ENCODE measurements at regions not wholly inside any gene's neighbourhood (a gene's known extent, or its start where the extent isn't known, plus 50 kb on each side); places are given as distances from the start of the nearest gene placed in this dataset.

DNA sequence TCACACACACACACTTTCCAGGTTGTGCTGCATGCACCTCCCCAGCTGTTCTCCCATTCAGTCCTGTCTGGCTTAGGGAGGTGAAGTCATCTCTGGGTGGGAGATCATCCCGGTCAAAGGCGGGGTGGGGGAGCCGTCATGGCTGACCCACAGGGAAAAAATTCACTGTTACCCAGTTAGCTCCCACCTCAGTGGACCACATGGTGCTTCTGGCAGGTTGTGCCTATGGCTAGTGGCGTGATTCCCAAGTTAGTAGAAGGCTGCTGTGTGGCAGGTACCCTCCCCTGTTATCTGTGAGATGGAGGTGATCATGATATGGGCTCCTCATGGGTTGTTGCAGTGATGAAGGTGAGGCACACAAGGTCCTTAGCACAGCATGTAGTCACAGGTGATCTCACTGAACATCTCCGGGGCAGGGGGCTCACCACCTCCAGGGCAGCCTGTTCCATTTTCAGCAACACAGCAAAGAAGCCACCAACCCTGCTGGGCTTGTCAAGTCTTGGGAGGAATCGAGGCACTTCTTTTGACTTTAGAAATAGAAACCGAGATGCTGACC, 154.9 kb upstream of the CCND2 start (continued):
- TF ChIP-seq, protein P1, sequence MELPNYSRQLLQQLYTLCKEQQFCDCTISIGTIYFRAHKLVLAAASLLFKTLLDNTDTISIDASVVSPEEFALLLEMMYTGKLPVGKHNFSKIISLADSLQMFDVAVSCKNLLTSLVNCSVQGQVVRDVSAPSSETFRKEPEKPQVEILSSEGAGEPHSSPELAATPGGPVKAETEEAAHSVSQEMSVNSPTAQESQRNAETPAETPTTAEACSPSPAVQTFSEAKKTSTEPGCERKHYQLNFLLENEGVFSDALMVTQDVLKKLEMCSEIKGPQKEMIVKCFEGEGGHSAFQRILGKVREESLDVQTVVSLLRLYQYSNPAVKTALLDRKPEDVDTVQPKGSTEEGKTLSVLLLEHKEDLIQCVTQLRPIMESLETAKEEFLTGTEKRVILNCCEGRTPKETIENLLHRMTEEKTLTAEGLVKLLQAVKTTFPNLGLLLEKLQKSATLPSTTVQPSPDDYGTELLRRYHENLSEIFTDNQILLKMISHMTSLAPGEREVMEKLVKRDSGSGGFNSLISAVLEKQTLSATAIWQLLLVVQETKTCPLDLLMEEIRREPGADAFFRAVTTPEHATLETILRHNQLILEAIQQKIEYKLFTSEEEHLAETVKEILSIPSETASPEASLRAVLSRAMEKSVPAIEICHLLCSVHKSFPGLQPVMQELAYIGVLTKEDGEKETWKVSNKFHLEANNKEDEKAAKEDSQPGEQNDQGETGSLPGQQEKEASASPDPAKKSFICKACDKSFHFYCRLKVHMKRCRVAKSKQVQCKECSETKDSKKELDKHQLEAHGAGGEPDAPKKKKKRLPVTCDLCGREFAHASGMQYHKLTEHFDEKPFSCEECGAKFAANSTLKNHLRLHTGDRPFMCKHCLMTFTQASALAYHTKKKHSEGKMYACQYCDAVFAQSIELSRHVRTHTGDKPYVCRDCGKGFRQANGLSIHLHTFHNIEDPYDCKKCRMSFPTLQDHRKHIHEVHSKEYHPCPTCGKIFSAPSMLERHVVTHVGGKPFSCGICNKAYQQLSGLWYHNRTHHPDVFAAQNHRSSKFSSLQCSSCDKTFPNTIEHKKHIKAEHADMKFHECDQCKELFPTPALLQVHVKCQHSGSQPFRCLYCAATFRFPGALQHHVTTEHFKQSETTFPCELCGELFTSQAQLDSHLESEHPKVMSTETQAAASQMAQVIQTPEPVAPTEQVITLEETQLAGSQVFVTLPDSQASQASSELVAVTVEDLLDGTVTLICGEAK (IDR thresholded peaks at IDR 0.05; ENCODE audit: borderline replicate concordance) = 0 out of 2 replicates have a peak, but pooled peaks have one; percentile 33
- no peak for TF ChIP-seq NRF1 (conservative IDR thresholded peaks at IDR 0.05; ENCODE audit: low read depth, low read length)
- no peak for TF ChIP-seq FOXM1 (IDR thresholded peaks at IDR 0.05; ENCODE audit: low read depth, low read length)
- TF ChIP-seq, protein P2, sequence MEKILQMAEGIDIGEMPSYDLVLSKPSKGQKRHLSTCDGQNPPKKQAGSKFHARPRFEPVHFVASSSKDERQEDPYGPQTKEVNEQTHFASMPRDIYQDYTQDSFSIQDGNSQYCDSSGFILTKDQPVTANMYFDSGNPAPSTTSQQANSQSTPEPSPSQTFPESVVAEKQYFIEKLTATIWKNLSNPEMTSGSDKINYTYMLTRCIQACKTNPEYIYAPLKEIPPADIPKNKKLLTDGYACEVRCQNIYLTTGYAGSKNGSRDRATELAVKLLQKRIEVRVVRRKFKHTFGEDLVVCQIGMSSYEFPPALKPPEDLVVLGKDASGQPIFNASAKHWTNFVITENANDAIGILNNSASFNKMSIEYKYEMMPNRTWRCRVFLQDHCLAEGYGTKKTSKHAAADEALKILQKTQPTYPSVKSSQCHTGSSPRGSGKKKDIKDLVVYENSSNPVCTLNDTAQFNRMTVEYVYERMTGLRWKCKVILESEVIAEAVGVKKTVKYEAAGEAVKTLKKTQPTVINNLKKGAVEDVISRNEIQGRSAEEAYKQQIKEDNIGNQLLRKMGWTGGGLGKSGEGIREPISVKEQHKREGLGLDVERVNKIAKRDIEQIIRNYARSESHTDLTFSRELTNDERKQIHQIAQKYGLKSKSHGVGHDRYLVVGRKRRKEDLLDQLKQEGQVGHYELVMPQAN (conservative IDR thresholded peaks at IDR 0.05) = no peak
- TF ChIP-seq PAX8 (IDR thresholded peaks at IDR 0.05) = no peak
- no peak; the same call in 1 of the 2 replicates for TF ChIP-seq TAF1 (IDR thresholded peaks at IDR 0.05; ENCODE audit: borderline replicate concordance, low read depth, low read length)
- TF ChIP-seq, protein P3, sequence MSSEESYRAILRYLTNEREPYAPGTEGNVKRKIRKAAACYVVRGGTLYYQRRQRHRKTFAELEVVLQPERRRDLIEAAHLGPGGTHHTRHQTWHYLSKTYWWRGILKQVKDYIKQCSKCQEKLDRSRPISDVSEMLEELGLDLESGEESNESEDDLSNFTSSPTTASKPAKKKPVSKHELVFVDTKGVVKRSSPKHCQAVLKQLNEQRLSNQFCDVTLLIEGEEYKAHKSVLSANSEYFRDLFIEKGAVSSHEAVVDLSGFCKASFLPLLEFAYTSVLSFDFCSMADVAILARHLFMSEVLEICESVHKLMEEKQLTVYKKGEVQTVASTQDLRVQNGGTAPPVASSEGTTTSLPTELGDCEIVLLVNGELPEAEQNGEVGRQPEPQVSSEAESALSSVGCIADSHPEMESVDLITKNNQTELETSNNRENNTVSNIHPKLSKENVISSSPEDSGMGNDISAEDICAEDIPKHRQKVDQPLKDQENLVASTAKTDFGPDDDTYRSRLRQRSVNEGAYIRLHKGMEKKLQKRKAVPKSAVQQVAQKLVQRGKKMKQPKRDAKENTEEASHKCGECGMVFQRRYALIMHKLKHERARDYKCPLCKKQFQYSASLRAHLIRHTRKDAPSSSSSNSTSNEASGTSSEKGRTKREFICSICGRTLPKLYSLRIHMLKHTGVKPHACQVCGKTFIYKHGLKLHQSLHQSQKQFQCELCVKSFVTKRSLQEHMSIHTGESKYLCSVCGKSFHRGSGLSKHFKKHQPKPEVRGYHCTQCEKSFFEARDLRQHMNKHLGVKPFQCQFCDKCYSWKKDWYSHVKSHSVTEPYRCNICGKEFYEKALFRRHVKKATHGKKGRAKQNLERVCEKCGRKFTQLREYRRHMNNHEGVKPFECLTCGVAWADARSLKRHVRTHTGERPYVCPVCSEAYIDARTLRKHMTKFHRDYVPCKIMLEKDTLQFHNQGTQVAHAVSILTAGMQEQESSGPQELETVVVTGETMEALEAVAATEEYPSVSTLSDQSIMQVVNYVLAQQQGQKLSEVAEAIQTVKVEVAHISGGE (CRISPR knock-in tag; IDR thresholded peaks at IDR 0.05) = no peak
- TF ChIP-seq IKZF2 (IDR thresholded peaks at IDR 0.05) = no peak
- no peak for TF ChIP-seq ZNF384 (IDR thresholded peaks at IDR 0.05; ENCODE audit: borderline replicate concordance, low read depth, low read length)
- TF ChIP-seq, protein P4, sequence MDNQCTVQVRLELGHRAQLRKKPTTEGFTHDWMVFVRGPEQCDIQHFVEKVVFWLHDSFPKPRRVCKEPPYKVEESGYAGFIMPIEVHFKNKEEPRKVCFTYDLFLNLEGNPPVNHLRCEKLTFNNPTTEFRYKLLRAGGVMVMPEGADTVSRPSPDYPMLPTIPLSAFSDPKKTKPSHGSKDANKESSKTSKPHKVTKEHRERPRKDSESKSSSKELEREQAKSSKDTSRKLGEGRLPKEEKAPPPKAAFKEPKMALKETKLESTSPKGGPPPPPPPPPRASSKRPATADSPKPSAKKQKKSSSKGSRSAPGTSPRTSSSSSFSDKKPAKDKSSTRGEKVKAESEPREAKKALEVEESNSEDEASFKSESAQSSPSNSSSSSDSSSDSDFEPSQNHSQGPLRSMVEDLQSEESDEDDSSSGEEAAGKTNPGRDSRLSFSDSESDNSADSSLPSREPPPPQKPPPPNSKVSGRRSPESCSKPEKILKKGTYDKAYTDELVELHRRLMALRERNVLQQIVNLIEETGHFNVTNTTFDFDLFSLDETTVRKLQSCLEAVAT (IDR thresholded peaks at IDR 0.05) = peak; percentile 28; the same call in 1 of the 2 replicates
- TF ChIP-seq, protein P5, sequence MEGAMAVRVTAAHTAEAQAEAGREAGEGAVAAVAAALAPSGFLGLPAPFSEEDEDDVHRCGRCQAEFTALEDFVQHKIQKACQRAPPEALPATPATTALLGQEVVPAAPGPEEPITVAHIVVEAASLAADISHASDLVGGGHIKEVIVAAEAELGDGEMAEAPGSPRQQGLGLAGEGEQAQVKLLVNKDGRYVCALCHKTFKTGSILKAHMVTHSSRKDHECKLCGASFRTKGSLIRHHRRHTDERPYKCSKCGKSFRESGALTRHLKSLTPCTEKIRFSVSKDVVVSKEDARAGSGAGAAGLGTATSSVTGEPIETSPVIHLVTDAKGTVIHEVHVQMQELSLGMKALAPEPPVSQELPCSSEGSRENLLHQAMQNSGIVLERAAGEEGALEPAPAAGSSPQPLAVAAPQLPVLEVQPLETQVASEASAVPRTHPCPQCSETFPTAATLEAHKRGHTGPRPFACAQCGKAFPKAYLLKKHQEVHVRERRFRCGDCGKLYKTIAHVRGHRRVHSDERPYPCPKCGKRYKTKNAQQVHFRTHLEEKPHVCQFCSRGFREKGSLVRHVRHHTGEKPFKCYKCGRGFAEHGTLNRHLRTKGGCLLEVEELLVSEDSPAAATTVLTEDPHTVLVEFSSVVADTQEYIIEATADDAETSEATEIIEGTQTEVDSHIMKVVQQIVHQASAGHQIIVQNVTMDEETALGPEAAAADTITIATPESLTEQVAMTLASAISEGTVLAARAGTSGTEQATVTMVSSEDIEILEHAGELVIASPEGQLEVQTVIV (IDR thresholded peaks at IDR 0.05; ENCODE audit: borderline replicate concordance, partially characterized antibody) = no peak
- no peak for TF ChIP-seq MXI1 (IDR thresholded peaks at IDR 0.05; ENCODE audit: low read depth, low read length)
- peak; percentile 84 for TF ChIP-seq SMARCA5 (IDR thresholded peaks at IDR 0.05)
- TF ChIP-seq SUZ12 (IDR thresholded peaks at IDR 0.05; ENCODE audit: unreplicated experiment) = no peak
- no peak for TF ChIP-seq HCFC1 (IDR thresholded peaks at IDR 0.05; ENCODE audit: low read length)
